ENCODE measurements at regions not wholly inside any gene's neighbourhood (a gene's known extent, or its start where the extent isn't known, plus 50 kb on each side); places are given as distances from the start of the nearest gene placed in this dataset.

DNA sequence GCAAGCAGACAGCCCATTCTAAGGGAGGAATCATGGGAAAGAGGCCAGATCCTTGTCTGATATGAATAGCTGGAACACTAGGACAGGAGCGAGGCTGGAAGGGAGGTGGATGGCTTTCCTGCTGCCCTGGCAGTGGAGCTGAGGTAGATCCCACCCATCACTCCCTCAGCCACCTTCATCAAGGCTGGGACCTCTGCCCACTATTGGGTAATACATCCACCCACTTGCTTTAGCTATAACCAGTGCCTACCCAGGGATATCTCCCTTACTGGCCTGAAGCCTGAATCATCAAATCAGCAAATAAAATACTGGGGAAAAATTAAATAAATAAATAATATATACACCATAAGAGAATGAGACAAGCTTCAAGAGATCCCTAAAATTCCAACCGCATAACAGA, 183.2 kb upstream of the KYNU start:
- Mint-ChIP-seq H3K4me3 (no peak overlapping the region), H3K36me3 (ENCODE audit: low read depth) (no peaks in the 10 kb centered on the region), H3K9me3 (no peaks in the 10 kb centered on the region), H3K27me3 (ENCODE audit: low read depth, poor library complexity) (no peaks in the 10 kb centered on the region), H3K27ac (no peak overlapping the region), H3K4me1 (peaks cover 6% of the 10 kb centered on the region)
- no peak for TF ChIP-seq CTCF (IDR thresholded peaks at IDR 0.05)
- no peak for DNase-seq

- Mint-ChIP-seq H3K27ac (no peak overlapping the region), H3K4me1 (peaks cover 6% of the 10 kb centered on the region), H3K9me3 (no peaks in the 10 kb centered on the region), H3K27me3 (ENCODE audit: low read depth, poor library complexity) (no peaks in the 10 kb centered on the region), H3K4me3 (no peak overlapping the region), H3K36me3 (ENCODE audit: low read depth) (no peaks in the 10 kb centered on the region)
- DNase-seq = no peak
- TF ChIP-seq CTCF (IDR thresholded peaks at IDR 0.05) = no peak
These were observed 184.1 kb upstream of the KYNU start for GRCh38 chr2:142693171-142693950.

DNA sequence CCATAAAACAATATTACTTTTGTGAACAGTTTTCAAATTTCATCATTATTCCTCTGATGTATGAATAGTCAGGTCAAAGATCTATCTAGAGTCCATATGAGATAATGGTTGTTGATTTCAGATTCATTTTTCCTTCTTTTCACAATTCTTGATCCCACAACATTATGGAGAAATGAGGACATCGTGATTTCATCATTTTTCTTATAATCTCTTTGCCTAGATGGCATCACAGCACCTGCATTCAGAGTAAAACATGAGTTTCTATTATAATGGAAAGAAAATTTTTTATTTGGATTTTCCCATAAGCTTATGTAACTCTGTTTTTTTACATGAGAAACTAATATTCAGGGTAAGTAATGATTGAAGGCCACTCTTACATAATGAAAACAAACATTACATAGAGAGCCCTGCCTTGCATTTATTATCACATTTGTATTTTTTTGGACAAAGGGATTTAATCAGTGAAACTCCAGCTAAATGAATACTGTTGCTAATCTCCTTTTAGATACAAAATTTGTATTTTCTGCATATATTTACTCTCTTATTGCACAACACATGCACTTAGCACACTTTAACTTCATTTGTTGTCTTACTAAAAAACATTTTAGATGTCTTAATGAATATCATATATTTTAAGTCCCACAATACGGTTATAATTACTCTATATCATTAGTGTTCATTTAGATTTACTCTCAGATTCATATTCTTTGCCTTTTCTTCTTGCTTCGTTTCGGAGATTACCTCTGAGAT, 188.4 kb upstream of the KYNU start:
- Mint-ChIP-seq H3K27me3 (ENCODE audit: low read depth, poor library complexity) (no peaks in the 10 kb centered on the region), H3K27ac (no peak overlapping the region), H3K36me3 (ENCODE audit: low read depth) (no peaks in the 10 kb centered on the region), H3K4me1 (peaks cover 6% of the 10 kb centered on the region), H3K9me3 (no peaks in the 10 kb centered on the region), H3K4me3 (no peak overlapping the region)
- DNase-seq = no peak
- no peak for TF ChIP-seq CTCF (IDR thresholded peaks at IDR 0.05)

DNA sequence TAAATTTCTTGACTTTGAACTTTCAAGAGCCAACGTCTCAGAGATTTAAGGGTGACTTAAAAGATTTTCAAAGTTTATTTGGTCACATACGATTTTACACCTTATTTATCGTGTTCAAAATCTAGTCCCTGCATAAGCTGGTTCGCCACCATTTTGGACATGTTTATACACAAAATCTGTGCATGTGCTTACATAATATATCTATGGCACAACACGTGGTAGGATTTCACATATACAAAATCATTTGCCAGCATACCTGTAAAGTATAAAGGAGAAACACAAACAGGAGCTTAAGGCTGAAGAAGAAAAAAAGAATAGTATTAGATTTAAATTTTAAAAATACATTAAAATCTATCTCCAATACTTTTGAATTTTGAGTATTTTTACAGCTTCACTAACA, 190.0 kb upstream of the KYNU start:
- no peak for TF ChIP-seq CTCF (IDR thresholded peaks at IDR 0.05)
- Mint-ChIP-seq H3K27ac (no peak overlapping the region), H3K9me3 (no peaks in the 10 kb centered on the region), H3K4me1 (no peaks in the 10 kb centered on the region), H3K27me3 (ENCODE audit: low read depth, poor library complexity) (no peaks in the 10 kb centered on the region), H3K4me3 (no peak overlapping the region), H3K36me3 (ENCODE audit: low read depth) (no peaks in the 10 kb centered on the region)
- no peak for DNase-seq

DNA sequence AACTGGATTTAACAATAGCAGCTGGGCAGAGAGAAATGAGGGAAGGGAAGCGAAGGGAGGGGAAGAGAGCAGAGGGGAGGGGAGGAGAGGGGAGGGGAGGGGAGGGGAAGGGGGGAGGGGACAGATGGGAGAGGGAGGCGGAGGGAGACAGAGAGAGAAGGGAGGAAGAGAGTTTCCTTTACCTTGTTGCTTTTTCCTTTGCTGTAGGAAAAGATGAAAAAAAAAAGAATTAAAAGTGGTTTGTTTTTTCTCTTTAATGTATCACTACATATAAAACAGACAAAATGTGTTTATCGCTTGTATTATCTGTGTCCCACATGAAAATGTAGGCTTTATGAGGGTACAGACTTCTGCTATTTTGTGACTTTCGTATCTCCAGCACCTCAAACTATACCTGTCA, 190.4 kb upstream of the KYNU start:
- H3K27ac Mint-ChIP-seq = no peak overlapping the region
- no peak for TF ChIP-seq CTCF (IDR thresholded peaks at IDR 0.05)
- no peak for DNase-seq
- no peaks in the 10 kb centered on the region for H3K36me3 Mint-ChIP-seq (ENCODE audit: low read depth)
- H3K4me3 Mint-ChIP-seq = no peak overlapping the region
- no peaks in the 10 kb centered on the region for H3K4me1 Mint-ChIP-seq
- H3K27me3 Mint-ChIP-seq (ENCODE audit: low read depth, poor library complexity) = no peaks in the 10 kb centered on the region
- no peaks in the 10 kb centered on the region for H3K9me3 Mint-ChIP-seq
